ENCODE measurements at regions not wholly inside any gene's neighbourhood (a gene's known extent, or its start where the extent isn't known, plus 50 kb on each side); places are given as distances from the start of the nearest gene placed in this dataset.

DNA sequence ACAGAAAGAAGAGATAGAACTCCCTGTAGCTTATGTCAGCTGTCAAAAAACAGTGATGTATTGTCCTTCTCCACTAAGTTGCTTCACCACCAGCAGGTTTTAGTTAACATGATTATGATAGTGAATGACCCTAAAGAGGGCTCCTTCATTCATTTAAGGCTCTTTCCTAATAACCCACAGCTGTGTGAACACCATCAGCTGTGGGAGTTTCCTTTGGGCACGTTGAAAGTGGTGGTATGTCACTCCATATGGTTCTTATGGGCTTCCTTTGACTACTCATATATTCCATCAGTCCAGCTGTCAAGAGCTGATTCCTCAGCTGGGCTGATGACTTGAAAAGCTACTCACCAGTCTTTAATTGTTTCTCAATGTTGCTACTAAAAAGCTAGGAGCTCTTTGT is 210.3 kb downstream of the UBE2E3 start:
- Histone ChIP-seq H3K9me3 (ENCODE audit: insufficient read depth, low read depth, low read length) (no peaks in the 10 kb centered on the region), H4K20me1 (ENCODE audit: insufficient read depth, low read length) (no peaks in the 10 kb centered on the region), H3K4me1 (ENCODE audit: insufficient read depth, low read length) (no peaks in the 10 kb centered on the region), H3K4me3 (ENCODE audit: insufficient read depth, low read depth, low read length) (no peak overlapping the region), H2AFZ (ENCODE audit: low read depth, low read length) (no peak overlapping the region), H3K27me3 (ENCODE audit: insufficient read depth, low read length) (no peaks in the 10 kb centered on the region), H3K27ac (ENCODE audit: low read depth, low read length) (no peak overlapping the region), H3K4me2 (ENCODE audit: low read length) (no peak overlapping the region), H3K36me3 (ENCODE audit: insufficient read depth, low read length) (no peaks in the 10 kb centered on the region), H3K9ac (ENCODE audit: low read length) (no peak overlapping the region), H3K79me2 (ENCODE audit: insufficient read depth, low read length) (no peaks in the 10 kb centered on the region)
- FAIRE-seq (no peak), DNase-seq (ENCODE audit: low read depth) (peak; percentile 2)
- H3K4me1 Mint-ChIP-seq (ENCODE audit: low read depth, unreplicated experiment) = no peaks in the 10 kb centered on the region
- TF ChIP-seq EZH2 (IDR thresholded peaks at IDR 0.05; ENCODE audit: insufficient read depth, low read length) = no peak
- TF ChIP-seq, protein P1, sequence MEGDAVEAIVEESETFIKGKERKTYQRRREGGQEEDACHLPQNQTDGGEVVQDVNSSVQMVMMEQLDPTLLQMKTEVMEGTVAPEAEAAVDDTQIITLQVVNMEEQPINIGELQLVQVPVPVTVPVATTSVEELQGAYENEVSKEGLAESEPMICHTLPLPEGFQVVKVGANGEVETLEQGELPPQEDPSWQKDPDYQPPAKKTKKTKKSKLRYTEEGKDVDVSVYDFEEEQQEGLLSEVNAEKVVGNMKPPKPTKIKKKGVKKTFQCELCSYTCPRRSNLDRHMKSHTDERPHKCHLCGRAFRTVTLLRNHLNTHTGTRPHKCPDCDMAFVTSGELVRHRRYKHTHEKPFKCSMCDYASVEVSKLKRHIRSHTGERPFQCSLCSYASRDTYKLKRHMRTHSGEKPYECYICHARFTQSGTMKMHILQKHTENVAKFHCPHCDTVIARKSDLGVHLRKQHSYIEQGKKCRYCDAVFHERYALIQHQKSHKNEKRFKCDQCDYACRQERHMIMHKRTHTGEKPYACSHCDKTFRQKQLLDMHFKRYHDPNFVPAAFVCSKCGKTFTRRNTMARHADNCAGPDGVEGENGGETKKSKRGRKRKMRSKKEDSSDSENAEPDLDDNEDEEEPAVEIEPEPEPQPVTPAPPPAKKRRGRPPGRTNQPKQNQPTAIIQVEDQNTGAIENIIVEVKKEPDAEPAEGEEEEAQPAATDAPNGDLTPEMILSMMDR (IDR thresholded peaks at IDR 0.05; ENCODE audit: insufficient read depth, low read depth, low read length) = no peak
- no peak overlapping the region for H3K27ac Mint-ChIP-seq (ENCODE audit: unreplicated experiment)
- no peaks in the 10 kb centered on the region for H3K27me3 Mint-ChIP-seq (ENCODE audit: low read depth, unreplicated experiment)
- H3K4me3 Mint-ChIP-seq (ENCODE audit: unreplicated experiment) = no peak overlapping the region
- no peaks in the 10 kb centered on the region for H3K36me3 Mint-ChIP-seq (ENCODE audit: low read depth, unreplicated experiment)
- no peaks in the 10 kb centered on the region for H3K9me3 Mint-ChIP-seq (ENCODE audit: unreplicated experiment)

DNA sequence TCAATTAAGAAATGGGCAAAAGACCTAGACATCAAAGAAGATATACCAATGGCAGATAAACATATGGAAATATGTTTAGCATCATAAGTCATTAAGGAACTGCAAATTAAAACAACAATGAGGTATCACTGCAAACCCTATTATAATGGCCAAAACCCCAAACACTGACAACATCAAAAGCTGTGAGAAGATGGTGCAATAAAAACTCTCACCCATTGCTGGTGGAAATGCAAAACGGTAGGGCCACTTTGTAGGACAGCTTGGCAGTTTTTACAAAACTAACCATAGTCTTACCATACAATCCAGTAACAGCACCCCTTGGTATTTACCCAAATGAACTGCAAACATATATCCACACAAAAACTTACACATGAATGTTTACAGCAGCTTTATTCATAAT is 213.1 kb downstream of the UBE2E3 start:
- no peaks in the 10 kb centered on the region for H3K4me1 Mint-ChIP-seq (ENCODE audit: low read depth, unreplicated experiment)
- H3K4me3 Mint-ChIP-seq (ENCODE audit: unreplicated experiment) = no peak overlapping the region
- no peaks in the 10 kb centered on the region for H3K36me3 Mint-ChIP-seq (ENCODE audit: low read depth, unreplicated experiment)
- Histone ChIP-seq H3K9me3 (ENCODE audit: insufficient read depth, low read depth, low read length) (no peaks in the 10 kb centered on the region), H4K20me1 (ENCODE audit: insufficient read depth, low read length) (no peaks in the 10 kb centered on the region), H3K27ac (ENCODE audit: low read depth, low read length) (no peak overlapping the region), H3K79me2 (ENCODE audit: insufficient read depth, low read length) (no peaks in the 10 kb centered on the region), H3K27me3 (ENCODE audit: insufficient read depth, low read length) (no peaks in the 10 kb centered on the region), H3K4me2 (ENCODE audit: low read length) (no peak overlapping the region), H3K4me1 (ENCODE audit: insufficient read depth, low read length) (no peaks in the 10 kb centered on the region), H2AFZ (ENCODE audit: low read depth, low read length) (no peak overlapping the region), H3K4me3 (ENCODE audit: insufficient read depth, low read depth, low read length) (no peak overlapping the region), H3K36me3 (ENCODE audit: insufficient read depth, low read length) (no peaks in the 10 kb centered on the region), H3K9ac (ENCODE audit: low read length) (no peak overlapping the region)
- H3K9me3 Mint-ChIP-seq (ENCODE audit: unreplicated experiment) = no peaks in the 10 kb centered on the region
- no peak for DNase-seq (ENCODE audit: low read depth)
- FAIRE-seq = no peak
- TF ChIP-seq EZH2 (IDR thresholded peaks at IDR 0.05; ENCODE audit: insufficient read depth, low read length) = no peak
- TF ChIP-seq, protein P1 (IDR thresholded peaks at IDR 0.05; ENCODE audit: insufficient read depth, low read depth, low read length) = no peak
- no peak overlapping the region for H3K27ac Mint-ChIP-seq (ENCODE audit: unreplicated experiment)
- H3K27me3 Mint-ChIP-seq (ENCODE audit: low read depth, unreplicated experiment) = no peaks in the 10 kb centered on the region

DNA sequence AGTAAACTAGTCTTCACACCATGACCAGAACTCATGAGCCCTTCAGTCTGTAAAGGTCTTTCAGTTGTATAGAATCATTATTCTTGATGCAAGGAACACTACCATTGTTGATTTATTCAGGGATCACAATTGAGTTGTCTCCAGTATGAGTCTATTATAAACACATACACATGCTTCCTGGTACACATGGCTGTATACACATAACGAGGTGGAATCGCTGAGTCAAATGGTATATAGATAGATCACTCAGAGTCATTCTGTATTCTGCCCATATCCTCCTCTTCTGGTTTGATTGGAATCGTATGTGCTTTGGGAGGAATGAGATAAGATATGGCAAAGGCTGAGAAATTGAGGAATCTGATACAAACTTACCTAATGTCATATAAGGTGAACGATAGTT is 216.0 kb downstream of the UBE2E3 start:
- no peak overlapping the region for H3K27ac ChIP-seq (ENCODE audit: low read depth, low read length)
- no peaks in the 10 kb centered on the region for H3K36me3 Mint-ChIP-seq (ENCODE audit: low read depth, unreplicated experiment)

More for the DNA sequence above, 216.0 kb downstream of the UBE2E3 start:
- H3K9me3 Mint-ChIP-seq (ENCODE audit: unreplicated experiment) = no peaks in the 10 kb centered on the region
- H3K27ac Mint-ChIP-seq (ENCODE audit: unreplicated experiment) = no peak overlapping the region
- H3K4me3 Mint-ChIP-seq (ENCODE audit: unreplicated experiment) = no peak overlapping the region
- no peaks in the 10 kb centered on the region for H3K27me3 Mint-ChIP-seq (ENCODE audit: low read depth, unreplicated experiment)
- FAIRE-seq (no peak), DNase-seq (ENCODE audit: low read depth) (no peak)
- no peaks in the 10 kb centered on the region for H3K9me3 ChIP-seq (ENCODE audit: insufficient read depth, low read depth, low read length)
- H3K27me3 ChIP-seq (ENCODE audit: insufficient read depth, low read length) = no peaks in the 10 kb centered on the region
- no peaks in the 10 kb centered on the region for H3K36me3 ChIP-seq (ENCODE audit: insufficient read depth, low read length)
- no peaks in the 10 kb centered on the region for H3K4me1 Mint-ChIP-seq (ENCODE audit: low read depth, unreplicated experiment)
- H3K79me2 ChIP-seq (ENCODE audit: insufficient read depth, low read length) = no peaks in the 10 kb centered on the region
- TF ChIP-seq, protein P1 (IDR thresholded peaks at IDR 0.05; ENCODE audit: insufficient read depth, low read depth, low read length) = no peak
- no peak for TF ChIP-seq EZH2 (IDR thresholded peaks at IDR 0.05; ENCODE audit: insufficient read depth, low read length)
- H2AFZ ChIP-seq (ENCODE audit: low read depth, low read length) = no peak overlapping the region
- no peak overlapping the region for H3K9ac ChIP-seq (ENCODE audit: low read length)
- H4K20me1 ChIP-seq (ENCODE audit: insufficient read depth, low read length) = no peaks in the 10 kb centered on the region
- no peak overlapping the region for H3K4me2 ChIP-seq (ENCODE audit: low read length)
- no peak overlapping the region for H3K4me3 ChIP-seq (ENCODE audit: insufficient read depth, low read depth, low read length)
- no peaks in the 10 kb centered on the region for H3K4me1 ChIP-seq (ENCODE audit: insufficient read depth, low read length)

All from astrocyte (in vitro differentiated cells and primary cell).